ENCODE measurements at regions not wholly inside any gene's neighbourhood (a gene's known extent, or its start where the extent isn't known, plus 50 kb on each side); places are given as distances from the start of the nearest gene placed in this dataset.

DNA sequence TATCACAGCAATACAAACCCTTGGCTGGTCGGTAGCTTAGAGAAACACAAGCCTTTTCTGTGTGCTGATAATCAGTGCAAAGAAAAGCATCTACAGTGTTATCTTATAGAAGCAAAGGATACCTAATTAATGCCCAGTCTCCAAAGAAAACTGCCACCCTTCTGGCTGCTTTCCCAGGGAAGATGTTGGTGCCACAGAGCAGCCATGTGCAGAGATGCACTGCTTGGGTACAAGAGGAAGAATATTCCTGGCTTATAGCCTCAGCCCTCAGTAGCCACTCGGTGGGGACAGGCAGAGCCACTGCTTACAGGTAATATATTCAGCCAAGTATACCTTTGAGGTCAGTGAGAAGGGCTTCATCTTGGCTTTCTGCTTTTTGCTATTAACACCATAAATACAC, 185.3 kb downstream of the PCSK1 start:
- Histone ChIP-seq H3K4me1 (replicated peaks in 1 of 4; ENCODE audit: control insufficient read depth in 3 of 4, insufficient read depth in 4 of 4, low read length in 3 of 4) (no peaks in the 10 kb centered on the region), H2BK120ac (replicated peaks; ENCODE audit: low read depth, low read length) (no peak overlapping the region), H3K56ac (replicated peaks; ENCODE audit: insufficient read length, low read depth, low read length) (no peak overlapping the region), H3K79me2 (ENCODE audit: control insufficient read depth in 1 of 2, insufficient read depth in 2 of 2, low read length in 2 of 2) (no peaks in the 10 kb centered on the region), H3K23me2 (ENCODE audit: low read depth, low read length) (no peaks in the 10 kb centered on the region), H3K23ac (ENCODE audit: insufficient read length) (no peak overlapping the region), H2AFZ (ENCODE audit: low read length) (no peak overlapping the region), H2BK5ac (ENCODE audit: low read depth, low read length) (no peak overlapping the region), H4K5ac (ENCODE audit: insufficient read length, low read depth, low read length) (no peak overlapping the region), H3K9me3 (ENCODE audit: insufficient read depth in 2 of 2, low read depth in 1 of 2, low read length in 1 of 2) (no peaks in the 10 kb centered on the region), H2AK5ac (ENCODE audit: low read depth, low read length) (no peak overlapping the region), H3K27ac (ENCODE audit: low read depth, low read length) (no peak overlapping the region), H4K91ac (replicated peaks; ENCODE audit: insufficient read length, low read length) (no peak overlapping the region), H2BK15ac (ENCODE audit: low read length) (no peak overlapping the region), H3K4ac (replicated peaks; ENCODE audit: insufficient read length, low read depth, low read length) (no peak overlapping the region), H4K8ac (ENCODE audit: extremely low read depth, insufficient read depth, low read length) (no peak overlapping the region), H3K4me2 (ENCODE audit: insufficient read depth in 1 of 2, low read depth in 2 of 2, low read length in 2 of 2) (no peak overlapping the region), H3K14ac (ENCODE audit: insufficient read length) (no peak overlapping the region), H3K4me3 (ENCODE audit: extremely low read depth in 1 of 4, insufficient read depth in 2 of 4, low read depth in 3 of 4, low read length in 4 of 4) (no peak overlapping the region), H3K9ac (replicated peaks in 1 of 4; ENCODE audit: extremely low read depth in 1 of 4, low read depth in 3 of 4, low read length in 3 of 4) (no peak overlapping the region), H3K18ac (ENCODE audit: extremely low read depth, low read length) (0 out of 2 replicates have a peak overlapping the region, but pooled peaks have one; percentile 13), H2BK20ac (ENCODE audit: low read length) (no peak overlapping the region), H3K27me3 (replicated peaks in 1 of 4; ENCODE audit: control insufficient read depth in 3 of 4, extremely low read depth in 1 of 4, insufficient read depth in 3 of 4, low read length in 3 of 4) (no peaks in the 10 kb centered on the region), H4K20me1 (replicated peaks in 1 of 2; ENCODE audit: control insufficient read depth in 1 of 2, insufficient read depth in 2 of 2, low read length in 2 of 2) (no peaks in the 10 kb centered on the region), H3K36me3 (ENCODE audit: control insufficient read depth in 2 of 4, insufficient read depth in 4 of 4, low read length in 3 of 4) (no peaks in the 10 kb centered on the region), H2BK12ac (ENCODE audit: low read depth, low read length) (no peak overlapping the region), H3K79me1 (ENCODE audit: low read depth, low read length) (no peaks in the 10 kb centered on the region)
- TF ChIP-seq KDM1A (IDR thresholded peaks at IDR 0.05; ENCODE audit: borderline replicate concordance, low read length) (no peak), SP1 (IDR thresholded peaks at IDR 0.05; ENCODE audit: low read depth, low read length) (no peak), BRCA1 (IDR thresholded peaks at IDR 0.05; ENCODE audit: low read depth, low read length) (no peak), MAFK (IDR thresholded peaks at IDR 0.05; ENCODE audit: low read depth, low read length) (no peak), CTBP2 (IDR thresholded peaks at IDR 0.05; ENCODE audit: borderline replicate concordance, insufficient read depth, insufficient read length, low read length) (no peak), JUND (IDR thresholded peaks at IDR 0.05; ENCODE audit: low read length) (no peak), TEAD4 (IDR thresholded peaks at IDR 0.05; ENCODE audit: low read depth, low read length) (no peak), BCL11A (IDR thresholded peaks at IDR 0.05; ENCODE audit: low read depth in 2 of 2, low read length in 2 of 2) (no peak), EP300 (IDR thresholded peaks at IDR 0.05; ENCODE audit: borderline replicate concordance in 1 of 2, low read depth in 2 of 2, low read length in 2 of 2) (no peak)
- WGBS, 2 experiments (ENCODE audit: extremely low coverage in 1 of 2, insufficient coverage in 1 of 2, insufficient read length in 1 of 2, insufficient replicate concordance in 2 of 2, low coverage in 1 of 2, low lambda C conversion rate in 2 of 2, missing lambda C conversion rate in 1 of 2), result 89% methylated on average over 2 of the region's 2 CpGs; no CpG with 5 or more reads in 1 of the 2 experiments
- DNase-seq (ENCODE audit: low read depth in 1 of 2, low spot score in 2 of 2), result no peak
- POLR2A ChIA-PET (ENCODE audit: partially characterized antibody), result no interaction called here
- FAIRE-seq, result no peak
- CTCF ChIA-PET (ENCODE audit: partially characterized antibody), result interaction anchor here (0.6 to 1.3 kb wide), 2 partner anchors 86 to 174 kb away, joined by 3 read pairs; no protein-coding TSS in a partner anchor

Measured in H1 (cell line).